ENCODE measurements at regions not wholly inside any gene's neighbourhood (a gene's known extent, or its start where the extent isn't known, plus 50 kb on each side); places are given as distances from the start of the nearest gene placed in this dataset.
A peak's percentile ranks its signal among the peaks of the same experiment; 100 is the strongest.

DNA sequence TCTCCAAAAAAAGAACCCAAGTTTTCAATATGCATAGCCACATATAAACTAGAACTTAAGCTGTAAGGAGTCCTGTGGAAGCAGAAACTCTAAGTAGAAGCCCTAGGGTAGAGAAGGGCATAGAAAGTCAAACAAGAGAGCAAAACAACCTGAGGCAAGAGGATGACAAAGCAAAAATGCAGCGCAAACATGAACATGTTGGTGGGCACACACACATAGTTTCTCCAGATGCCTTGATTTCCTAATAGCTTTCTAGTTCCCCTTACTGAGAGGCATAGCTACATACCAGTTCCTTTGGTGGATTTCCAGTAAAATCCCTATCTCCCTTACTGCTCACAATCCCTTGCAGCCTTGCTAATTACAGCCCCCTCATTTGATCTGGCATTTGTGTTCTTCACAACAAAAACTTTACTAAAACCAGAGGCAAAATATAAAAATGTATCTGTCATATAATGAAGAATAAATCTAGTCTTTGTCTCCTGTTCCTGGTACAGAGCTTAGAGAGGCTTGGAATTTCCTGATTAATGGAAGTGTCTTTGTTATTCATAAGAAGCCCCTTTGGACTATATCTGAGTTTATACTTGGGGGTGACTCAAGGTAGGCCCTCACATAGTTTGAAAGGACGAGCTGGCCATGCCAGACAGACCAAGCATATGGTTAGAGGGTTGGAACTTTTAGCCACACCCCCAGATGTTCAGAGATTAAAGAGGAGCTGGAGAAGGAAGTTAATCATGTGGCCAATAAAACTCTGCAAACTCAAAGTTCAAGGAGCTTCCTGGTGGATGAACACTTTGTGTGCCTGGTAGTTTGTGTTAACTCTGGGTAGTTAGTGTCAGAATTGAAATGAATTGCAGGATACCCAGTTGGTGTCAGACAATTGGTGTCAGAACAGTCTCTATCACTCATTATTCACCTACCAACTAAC, 52.7 kb upstream of the ZCCHC13 start:
- Histone ChIP-seq H2AFZ (ENCODE audit: low read length) (no peak overlapping the region), H3K27ac (ENCODE audit: low read depth, low read length) (peak overlapping the region; percentile 40), H3K4me3 (ENCODE audit: insufficient read depth, low read length) (no peak overlapping the region), H4K20me1 (ENCODE audit: insufficient read depth, low read length) (peaks cover 4% of the 10 kb centered on the region), H3K36me3 (ENCODE audit: insufficient read depth, low read length) (peaks cover 8% of the 10 kb centered on the region), H3K27me3 (ENCODE audit: insufficient read depth, low read length) (peaks cover 4% of the 10 kb centered on the region), H3K79me2 (ENCODE audit: insufficient read depth, low read length) (peaks cover 10% of the 10 kb centered on the region), H3K4me1 (ENCODE audit: insufficient read depth, low read length) (peaks cover 2% of the 10 kb centered on the region), H3K4me2 (ENCODE audit: insufficient read depth, low read length) (no peak overlapping the region), H3K9me3 (ENCODE audit: low read depth, low read length) (no peaks in the 10 kb centered on the region)
- no peak for TF ChIP-seq CTCF (IDR thresholded peaks at IDR 0.05; ENCODE audit: extremely low read depth, low read depth, low read length)
- no peak for DNase-seq (ENCODE audit: insufficient read length, low spot score, missing footprints)

GRCh38 chrX:74250574-74250973, 53.4 kb upstream of the ZCCHC13 start:
- Histone ChIP-seq H3K9me3 (ENCODE audit: low read depth, low read length) (no peaks in the 10 kb centered on the region), H3K36me3 (ENCODE audit: insufficient read depth, low read length) (peaks cover 4% of the 10 kb centered on the region), H3K4me1 (ENCODE audit: insufficient read depth, low read length) (peaks cover 2% of the 10 kb centered on the region), H4K20me1 (ENCODE audit: insufficient read depth, low read length) (peaks cover 4% of the 10 kb centered on the region), H3K4me2 (ENCODE audit: insufficient read depth, low read length) (no peak overlapping the region), H3K27ac (ENCODE audit: low read depth, low read length) (peak overlapping the region; percentile 40), H3K79me2 (ENCODE audit: insufficient read depth, low read length) (peaks cover 10% of the 10 kb centered on the region), H2AFZ (ENCODE audit: low read length) (no peak overlapping the region), H3K27me3 (ENCODE audit: insufficient read depth, low read length) (peaks cover 4% of the 10 kb centered on the region), H3K4me3 (ENCODE audit: insufficient read depth, low read length) (no peak overlapping the region)
- TF ChIP-seq CTCF (IDR thresholded peaks at IDR 0.05; ENCODE audit: extremely low read depth, low read depth, low read length), result no peak
- DNase-seq (ENCODE audit: insufficient read length, low spot score, missing footprints), result no peak

DNA sequence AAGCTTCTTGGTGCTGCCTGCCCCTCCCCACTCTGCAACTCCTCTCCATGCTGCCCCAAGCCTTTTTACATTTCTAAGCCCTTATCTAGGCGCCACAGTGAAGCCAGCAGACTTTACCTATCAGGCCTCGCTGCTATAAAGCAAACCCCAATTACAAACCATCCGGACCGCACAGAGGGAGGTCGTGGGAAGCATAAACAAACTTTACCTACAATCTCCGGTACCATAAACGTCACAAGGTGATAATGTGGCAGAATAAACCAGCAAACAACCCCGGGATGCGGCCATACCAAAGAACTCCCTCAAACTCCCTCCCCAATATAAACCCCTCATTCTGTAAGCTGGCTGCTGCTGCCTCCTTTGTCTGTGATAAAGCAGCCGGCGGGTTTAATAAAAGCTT, 54.0 kb upstream of the ZCCHC13 start:
- TF ChIP-seq CTCF (IDR thresholded peaks at IDR 0.05; ENCODE audit: extremely low read depth, low read depth, low read length), result no peak
- Histone ChIP-seq H3K4me3 (ENCODE audit: insufficient read depth, low read length) (no peak overlapping the region), H2AFZ (ENCODE audit: low read length) (no peak overlapping the region), H4K20me1 (ENCODE audit: insufficient read depth, low read length) (peaks cover 4% of the 10 kb centered on the region), H3K9me3 (ENCODE audit: low read depth, low read length) (no peaks in the 10 kb centered on the region), H3K79me2 (ENCODE audit: insufficient read depth, low read length) (peaks cover 10% of the 10 kb centered on the region), H3K27ac (ENCODE audit: low read depth, low read length) (no peak overlapping the region), H3K36me3 (ENCODE audit: insufficient read depth, low read length) (peaks cover 4% of the 10 kb centered on the region), H3K4me1 (ENCODE audit: insufficient read depth, low read length) (peaks cover 2% of the 10 kb centered on the region), H3K27me3 (ENCODE audit: insufficient read depth, low read length) (peaks cover 4% of the 10 kb centered on the region), H3K4me2 (ENCODE audit: insufficient read depth, low read length) (no peak overlapping the region)
- DNase-seq (ENCODE audit: insufficient read length, low spot score, missing footprints), result no peak

DNA sequence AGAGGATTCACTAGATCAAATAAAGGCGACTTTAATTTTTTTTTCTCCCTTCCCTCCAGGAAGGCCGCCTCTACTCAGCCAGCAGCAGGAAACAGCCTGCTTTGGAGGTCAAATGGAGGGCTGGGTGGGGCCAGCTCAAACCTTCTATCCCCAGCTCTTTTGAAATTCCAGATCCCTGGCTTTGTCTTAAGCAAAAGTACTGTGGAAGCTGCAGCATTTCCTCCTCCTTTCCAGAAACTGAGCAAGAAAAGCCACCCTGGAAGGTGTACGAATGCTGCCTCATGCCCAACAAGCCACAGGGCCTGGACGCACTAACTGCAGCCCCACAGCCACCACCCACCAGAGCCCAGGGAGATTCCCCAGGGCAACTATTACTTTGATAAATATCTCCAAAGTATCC, 55.1 kb upstream of the ZCCHC13 start:
- H3K79me2 ChIP-seq (ENCODE audit: insufficient read depth, low read length), result peaks cover 10% of the 10 kb centered on the region
- peaks cover 4% of the 10 kb centered on the region for H3K36me3 ChIP-seq (ENCODE audit: insufficient read depth, low read length)
- no peak overlapping the region for H3K27ac ChIP-seq (ENCODE audit: low read depth, low read length)
- peak; percentile 36 for DNase-seq (ENCODE audit: insufficient read length, low spot score, missing footprints)
- no peaks in the 10 kb centered on the region for H3K4me1 ChIP-seq (ENCODE audit: insufficient read depth, low read length)
- H2AFZ ChIP-seq (ENCODE audit: low read length), result no peak overlapping the region
- H3K4me3 ChIP-seq (ENCODE audit: insufficient read depth, low read length), result no peak overlapping the region
- no peak for TF ChIP-seq CTCF (IDR thresholded peaks at IDR 0.05; ENCODE audit: extremely low read depth, low read depth, low read length)
- H4K20me1 ChIP-seq (ENCODE audit: insufficient read depth, low read length), result peaks cover 4% of the 10 kb centered on the region
- H3K9me3 ChIP-seq (ENCODE audit: low read depth, low read length), result no peaks in the 10 kb centered on the region
- peaks cover 4% of the 10 kb centered on the region for H3K27me3 ChIP-seq (ENCODE audit: insufficient read depth, low read length)
- no peak overlapping the region for H3K4me2 ChIP-seq (ENCODE audit: insufficient read depth, low read length)

Data from osteoblast (primary cell).